WTC11 (cell line): ENCODE measurements at regions not wholly inside any gene's neighbourhood (a gene's known extent, or its start where the extent isn't known, plus 50 kb on each side); places are given as distances from the start of the nearest gene placed in this dataset.

ENCODE experiments used
- AFF4 ChIP-seq: sonication (generic); formaldehyde crosslinking; IDR thresholded peaks from 2 replicates; pipeline ENCODE4 v1.8.1; 2023; ENCODE audit warnings: mild to moderate bottlenecking, missing genetic modification reagents, borderline replicate concordance
- ATF2 ChIP-seq: sonication (generic); formaldehyde crosslinking; IDR thresholded peaks from 2 replicates; pipeline ENCODE4 v1.8.1; 2022; ENCODE audit warnings: low read depth, missing genetic modification reagents, borderline replicate concordance
- CREB1 ChIP-seq: sonication (generic); formaldehyde crosslinking; IDR thresholded peaks from 2 replicates; pipeline ENCODE4 v1.8.0; 2023; ENCODE audit warnings: mild to moderate bottlenecking, missing genetic modification reagents
- CTCF ChIP-seq: fragments of 200-600 bp; IDR thresholded peaks from 2 replicates; pipeline ENCODE4 v1.8.0; 2022; ENCODE audit warnings: antibody characterized with exemption
- ERG ChIP-seq: fragments of 250-450 bp; sonication (Bioruptor Pico); IDR thresholded peaks from 2 replicates; pipeline ENCODE4 v1.8.0; 2021; ENCODE audit warnings: mild to moderate bottlenecking
- NFATC4 ChIP-seq: fragments of 250-450 bp; sonication (Bioruptor Pico); IDR thresholded peaks from 2 replicates; pipeline ENCODE4 v1.9.0; 2021; ENCODE audit warnings: mild to moderate bottlenecking
- NR2C2 ChIP-seq: sonication (generic); formaldehyde crosslinking; IDR thresholded peaks from 2 replicates; pipeline ENCODE4 v1.8.0; 2022; ENCODE audit warnings: mild to moderate bottlenecking, missing genetic modification reagents
- NR3C1 ChIP-seq: sonication (generic); formaldehyde crosslinking; conservative IDR thresholded peaks from 2 replicates; pipeline ENCODE4 v1.8.1; 2023; ENCODE audit warnings: low read depth, mild to moderate bottlenecking, missing genetic modification reagents
- STAT6 ChIP-seq: sonication (generic); formaldehyde crosslinking; conservative IDR thresholded peaks from 2 replicates; pipeline ENCODE4 v1.8.1; 2023; ENCODE audit warnings: mild to moderate bottlenecking, low read depth, missing genetic modification reagents, moderate library complexity

GRCh38 chr3:102329561-102329960 lies 105.3 kb upstream of the ZPLD1 start:
- TF ChIP-seq NR3C1 (CRISPR knock-in tag) (no peak), CTCF (no peak), NFATC4 (no peak), AFF4 (CRISPR knock-in tag) (no peak), ERG (CRISPR knock-in tag) (no peak), STAT6 (no peak), NR2C2 (CRISPR knock-in tag) (no peak), CREB1 (no peak), ATF2 (CRISPR knock-in tag) (no peak)
